ENCODE measurements at regions not wholly inside any gene's neighbourhood (a gene's known extent, or its start where the extent isn't known, plus 50 kb on each side); places are given as distances from the start of the nearest gene placed in this dataset.

DNA sequence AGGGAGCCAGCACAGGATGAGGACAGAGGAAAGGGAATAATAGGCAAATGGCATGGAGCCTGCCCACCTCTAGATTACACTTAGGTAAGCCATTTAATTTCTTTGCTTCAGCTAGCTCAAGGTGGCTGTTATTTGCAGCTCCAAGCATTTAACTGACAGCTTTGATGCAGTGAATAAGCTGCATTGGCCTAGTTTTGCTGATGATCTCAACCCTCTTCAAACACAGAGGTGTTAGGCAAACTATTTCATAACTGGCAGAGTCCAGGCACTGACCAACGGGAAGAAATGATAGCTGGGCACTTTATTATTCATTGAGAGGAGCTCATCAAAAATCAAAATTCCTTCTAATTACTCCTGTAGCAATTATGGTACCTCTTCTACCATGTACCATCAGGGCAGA is 317.4 kb downstream of the BMPER start:
- Histone ChIP-seq H2AFZ (replicated peaks; ENCODE audit: low read length, poor library complexity) (no peak overlapping the region), H4K8ac (ENCODE audit: low read depth in 2 of 2, low read length in 2 of 2) (no peak overlapping the region), H3K4me2 (ENCODE audit: low read depth, low read length) (no peak overlapping the region), H3K27me3 (ENCODE audit: control insufficient read depth, insufficient read depth, low read length) (peaks cover 25% of the 10 kb centered on the region), H3K4me3 (ENCODE audit: insufficient read depth, low read depth, low read length) (no peak overlapping the region), H3K9me3 (ENCODE audit: control insufficient read depth, insufficient read depth, low read length) (no peaks in the 10 kb centered on the region), H3K23ac (ENCODE audit: low read depth, low read length) (no peak overlapping the region), H3K4me1 (ENCODE audit: control insufficient read depth, insufficient read depth, low read length) (no peaks in the 10 kb centered on the region), H3K27ac (ENCODE audit: insufficient read depth, low read length) (no peak overlapping the region), H2BK20ac (ENCODE audit: low read depth, low read length) (no peak overlapping the region), H3K79me1 (ENCODE audit: low read depth in 1 of 2, low read length in 2 of 2) (no peaks in the 10 kb centered on the region), H3K9me1 (ENCODE audit: insufficient read depth, low read length) (no peaks in the 10 kb centered on the region), H3K36me3 (ENCODE audit: control insufficient read depth, insufficient read depth, low read length) (no peaks in the 10 kb centered on the region), H2BK120ac (ENCODE audit: low read depth, low read length) (no peak overlapping the region), H4K91ac (ENCODE audit: insufficient read depth, low read depth, low read length) (no peak overlapping the region), H3K56ac (ENCODE audit: extremely low read depth, insufficient read depth, low read length) (no peak overlapping the region), H2BK15ac (ENCODE audit: low read depth, low read length) (no peak overlapping the region), H4K20me1 (ENCODE audit: insufficient read depth, low read length) (no peaks in the 10 kb centered on the region), H3K4ac (ENCODE audit: low read depth, low read length) (no peak overlapping the region), H2AK5ac (ENCODE audit: low read depth, low read length) (no peak overlapping the region), H3K18ac (ENCODE audit: low read depth, low read length) (no peak overlapping the region), H3K14ac (replicated peaks; ENCODE audit: low read depth, low read length) (no peak overlapping the region), H4K5ac (ENCODE audit: low read depth, low read length) (no peak overlapping the region), H2BK5ac (ENCODE audit: low read depth, low read length, poor library complexity, severe bottlenecking) (no peak overlapping the region), H3K9ac (ENCODE audit: low read depth, low read length) (no peak overlapping the region), H2AK9ac (replicated peaks; ENCODE audit: low read depth, low read length, poor library complexity) (no peak overlapping the region)
- ChIA-PET POLR2A (ENCODE audit: unreplicated experiment) (no interaction called here), CTCF (no interaction called here)
- in situ Hi-C loops (cut with MboI; ENCODE audit: low sequenced_read_pairs): no loop called here
- WGBS, 2 experiments (ENCODE audit: extremely low coverage in 2 of 2, insufficient read length in 1 of 2): no CpG with 5 or more reads among the region's 1 CpG
- BruUV-seq (replicated peaks): no TSS peak
- ATAC-seq (ENCODE audit: low read depth) (no peak), DNase-seq (no peak)
- dilution Hi-C loops (cut with HindIII; ENCODE audit: low sequenced_read_pairs, unreplicated experiment): no loop called here
- intact Hi-C loops (cut with micrococcal nuclease): no loop called here
- TF ChIP-seq USF2 (IDR thresholded peaks at IDR 0.05; ENCODE audit: low read depth, low read length) (no peak), CEBPB (IDR thresholded peaks at IDR 0.05; ENCODE audit: low read depth, low read length) (no peak), MAZ (IDR thresholded peaks at IDR 0.05; ENCODE audit: borderline replicate concordance, low read depth, low read length) (no peak), BHLHE40 (IDR thresholded peaks at IDR 0.05; ENCODE audit: low read depth, low read length) (no peak)

Measured in IMR-90 (cell line).